Mesothelial cell of epicardium (in vitro differentiated cells): ENCODE measurements at regions not wholly inside any gene's neighbourhood (a gene's known extent, or its start where the extent isn't known, plus 50 kb on each side); places are given as distances from the start of the nearest gene placed in this dataset.

Source experiments
- DNase-seq, 2 experiments: peaks; one replicate each; pipeline ENCODE4 v3.0.0; 2021; ENCODE audit warnings: low spot score in 2 of 2; ENCODE audit not compliant: unreplicated experiment in 2 of 2
- H3K27ac Mint-ChIP-seq: 2 replicates; pipeline ENCODE4 v1.8.0; 2021; ENCODE audit warnings: mixed read lengths
- H3K27me3 Mint-ChIP-seq: 2 replicates; pipeline ENCODE4 v1.8.0; 2021; ENCODE audit warnings: low read depth, mixed read lengths
- H3K36me3 Mint-ChIP-seq: 2 replicates; pipeline ENCODE4 v1.8.0; 2021; ENCODE audit warnings: mixed read lengths
- H3K4me1 Mint-ChIP-seq: 2 replicates; pipeline ENCODE4 v1.8.0; 2021; ENCODE audit warnings: mixed read lengths
- H3K4me3 Mint-ChIP-seq: 2 replicates; pipeline ENCODE4 v1.8.0; 2021; ENCODE audit warnings: mild to moderate bottlenecking, moderate library complexity, mixed read lengths
- H3K9me3 Mint-ChIP-seq: 2 replicates; pipeline ENCODE4 v1.8.0; 2021; ENCODE audit warnings: mixed read lengths
- TF ChIP-seq, protein P1 (sequence below): fragments of 200-600 bp; sonication (generic); IDR thresholded peaks from one replicate; pipeline ENCODE4 v1.5.0; 2021; ENCODE audit warnings: antibody characterized with exemption; ENCODE audit not compliant: unreplicated experiment

DNA sequence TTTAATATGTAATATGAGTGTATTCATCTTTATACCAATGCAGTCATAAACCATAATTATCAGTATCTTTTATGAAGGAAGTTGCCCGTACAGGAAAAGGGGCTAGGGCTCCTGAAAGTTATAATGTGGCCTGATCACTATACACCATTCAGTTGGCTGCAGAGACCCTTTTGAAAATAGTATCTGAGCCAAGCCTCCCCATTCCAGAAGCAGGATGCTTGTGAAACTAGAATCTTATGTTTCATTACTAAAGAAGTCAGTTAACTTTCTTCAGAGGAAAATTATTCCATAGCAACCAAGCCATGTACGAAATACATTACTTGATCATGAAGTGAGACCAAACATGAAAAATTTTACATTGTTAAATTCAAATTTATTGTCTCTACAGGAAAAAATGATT is 251.5 kb upstream of the TCF21 start:
- Mint-ChIP-seq H3K27ac (no peak overlapping the region), H3K4me1 (peaks cover 11% of the 10 kb centered on the region), H3K4me3 (no peak overlapping the region), H3K27me3 (no peaks in the 10 kb centered on the region), H3K9me3 (peaks cover 20% of the 10 kb centered on the region), H3K36me3 (no peaks in the 10 kb centered on the region)
- DNase-seq, result no peak
- TF ChIP-seq, protein P1, sequence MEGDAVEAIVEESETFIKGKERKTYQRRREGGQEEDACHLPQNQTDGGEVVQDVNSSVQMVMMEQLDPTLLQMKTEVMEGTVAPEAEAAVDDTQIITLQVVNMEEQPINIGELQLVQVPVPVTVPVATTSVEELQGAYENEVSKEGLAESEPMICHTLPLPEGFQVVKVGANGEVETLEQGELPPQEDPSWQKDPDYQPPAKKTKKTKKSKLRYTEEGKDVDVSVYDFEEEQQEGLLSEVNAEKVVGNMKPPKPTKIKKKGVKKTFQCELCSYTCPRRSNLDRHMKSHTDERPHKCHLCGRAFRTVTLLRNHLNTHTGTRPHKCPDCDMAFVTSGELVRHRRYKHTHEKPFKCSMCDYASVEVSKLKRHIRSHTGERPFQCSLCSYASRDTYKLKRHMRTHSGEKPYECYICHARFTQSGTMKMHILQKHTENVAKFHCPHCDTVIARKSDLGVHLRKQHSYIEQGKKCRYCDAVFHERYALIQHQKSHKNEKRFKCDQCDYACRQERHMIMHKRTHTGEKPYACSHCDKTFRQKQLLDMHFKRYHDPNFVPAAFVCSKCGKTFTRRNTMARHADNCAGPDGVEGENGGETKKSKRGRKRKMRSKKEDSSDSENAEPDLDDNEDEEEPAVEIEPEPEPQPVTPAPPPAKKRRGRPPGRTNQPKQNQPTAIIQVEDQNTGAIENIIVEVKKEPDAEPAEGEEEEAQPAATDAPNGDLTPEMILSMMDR, result no peak

- Mint-ChIP-seq H3K27ac (peak overlapping the region; percentile 43), H3K9me3 (peaks cover 20% of the 10 kb centered on the region), H3K4me3 (no peak overlapping the region), H3K4me1 (peaks cover 11% of the 10 kb centered on the region), H3K36me3 (no peaks in the 10 kb centered on the region), H3K27me3 (no peaks in the 10 kb centered on the region)
- DNase-seq, result no peak
- TF ChIP-seq, protein P1, result no peak
These were observed 251.0 kb upstream of the TCF21 start for GRCh38 chr6:133637874-133638273.

GRCh38 chr6:133641104-133641503 is 247.8 kb upstream of the TCF21 start:
- TF ChIP-seq, protein P1, result no peak
- Mint-ChIP-seq H3K9me3 (peaks cover 11% of the 10 kb centered on the region), H3K27ac (peak overlapping the region; percentile 47), H3K36me3 (no peaks in the 10 kb centered on the region), H3K4me3 (no peak overlapping the region), H3K4me1 (peaks cover 25% of the 10 kb centered on the region), H3K27me3 (no peaks in the 10 kb centered on the region)
- DNase-seq, result no peak

GRCh38 chr6:133644548-133644891 is 244.4 kb upstream of the TCF21 start:
- Mint-ChIP-seq H3K27me3 (no peaks in the 10 kb centered on the region), H3K36me3 (no peaks in the 10 kb centered on the region), H3K4me1 (peaks cover 29% of the 10 kb centered on the region), H3K4me3 (no peak overlapping the region), H3K27ac (no peak overlapping the region), H3K9me3 (peaks cover 3% of the 10 kb centered on the region)
- DNase-seq, result no peak
- TF ChIP-seq, protein P1, result no peak

- TF ChIP-seq, protein P1, result no peak
- DNase-seq, result no peak
- no peaks in the 10 kb centered on the region for H3K36me3 Mint-ChIP-seq
- peak overlapping the region; percentile 90 for H3K27ac Mint-ChIP-seq
- H3K4me1 Mint-ChIP-seq, result peaks cover 29% of the 10 kb centered on the region
- H3K9me3 Mint-ChIP-seq, result peaks cover 3% of the 10 kb centered on the region
- no peak overlapping the region for H3K4me3 Mint-ChIP-seq
- no peaks in the 10 kb centered on the region for H3K27me3 Mint-ChIP-seq
These were observed 243.9 kb upstream of the TCF21 start for GRCh38 chr6:133644892-133645619.
